GM18499 (cell line): ENCODE measurements at regions not wholly inside any gene's neighbourhood (a gene's known extent, or its start where the extent isn't known, plus 50 kb on each side); places are given as distances from the start of the nearest gene placed in this dataset.
"Not testable (repeated sequence)": the region's sequence is repeated elsewhere in the genome, so short reads cannot be mapped to it uniquely, and the experiment has no call there.

Experiments used
- ATAC-seq: cut with Tn5 transposase; IDR thresholded peaks from one replicate; pipeline ENCODE4 v1.9.1; 2021; ENCODE audit warnings: moderate number of reproducible peaks; ENCODE audit not compliant: insufficient read depth, unreplicated experiment

DNA sequence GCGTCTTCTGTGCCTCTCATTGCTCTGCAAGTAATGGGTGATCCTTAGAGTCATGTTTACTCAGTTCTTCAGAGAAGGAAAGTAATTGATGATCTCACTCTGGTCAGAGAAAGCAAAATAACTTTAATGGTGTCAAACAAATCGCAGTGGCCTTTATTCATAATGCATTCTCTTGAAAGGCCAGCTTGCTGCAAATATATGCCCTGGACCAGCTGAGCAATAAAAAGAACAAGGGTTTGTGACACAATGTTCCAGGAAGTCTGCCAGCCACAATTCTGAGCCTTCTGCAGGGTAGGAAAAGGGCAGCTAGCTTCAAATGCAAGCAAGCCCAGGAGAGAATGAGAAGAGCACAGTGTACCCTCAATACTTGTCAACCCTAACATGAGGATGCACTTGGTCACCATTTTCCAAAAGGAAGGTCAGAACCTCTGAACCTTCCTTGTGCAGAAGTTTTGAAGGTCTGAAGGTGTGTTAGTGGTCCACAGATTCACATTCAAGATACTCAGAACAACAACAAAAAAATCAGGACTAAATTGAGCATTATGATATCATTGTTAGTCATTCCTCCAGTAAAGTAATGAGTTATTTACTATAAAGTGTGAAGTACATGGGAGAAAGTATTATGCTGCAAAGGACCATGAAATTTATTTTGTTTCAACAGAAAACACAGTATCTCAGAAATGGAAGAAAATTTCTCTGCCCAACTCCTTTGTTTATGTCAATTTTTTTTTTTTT is 355.6 kb downstream of the PAX3 start:
- ATAC-seq: no peak

DNA sequence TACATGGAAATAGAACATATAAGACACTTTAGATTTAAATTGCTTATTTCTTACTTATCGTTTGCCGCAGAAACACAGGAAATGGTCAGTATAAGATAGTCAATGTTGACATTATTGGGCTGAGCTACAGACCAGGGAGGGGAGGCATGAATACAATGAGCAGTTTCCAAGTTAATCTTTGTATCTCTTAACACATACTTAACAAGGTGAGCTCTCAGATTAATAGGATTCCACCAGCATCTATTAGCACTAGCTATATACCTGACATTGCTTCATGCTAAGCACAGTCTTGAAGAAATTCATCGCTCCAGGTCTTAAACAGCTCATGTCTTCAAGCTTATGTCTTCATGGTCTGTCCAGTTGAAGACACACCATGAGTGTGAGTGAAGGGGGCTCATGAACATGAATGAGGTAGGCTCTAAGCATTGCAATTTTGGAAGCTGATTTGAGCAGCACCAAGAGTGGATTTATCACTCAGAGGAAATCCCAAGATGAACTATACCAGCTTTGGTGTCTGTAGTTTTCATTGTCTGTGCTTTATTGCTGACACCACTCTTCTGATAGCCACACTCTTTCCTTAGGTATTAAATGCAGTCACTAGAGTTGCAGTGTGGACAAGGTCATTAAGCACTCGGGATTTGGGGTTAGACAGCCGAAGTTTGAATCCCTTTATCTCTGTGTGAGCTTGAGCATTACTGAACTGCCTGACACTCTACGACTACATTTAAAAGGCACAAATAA is 359.3 kb upstream of the EPHA4 start:
- no peak for ATAC-seq

DNA sequence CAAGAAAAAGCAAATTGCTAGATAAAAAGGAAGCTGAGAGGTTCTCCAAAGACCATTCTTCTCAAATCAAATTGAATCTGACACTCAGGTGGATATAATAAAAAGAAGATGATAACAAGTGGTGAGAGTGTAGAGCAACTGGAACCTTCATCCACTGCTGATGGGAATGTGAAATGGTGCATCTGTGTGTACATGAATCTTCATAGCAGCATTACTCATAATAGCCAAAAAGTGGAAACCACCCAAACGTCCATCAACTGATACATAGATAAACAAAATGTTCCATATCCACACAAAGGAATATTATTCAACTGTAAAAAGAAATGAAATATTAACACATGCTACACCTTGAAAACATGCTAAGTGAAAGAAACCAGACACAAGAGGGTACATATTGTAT is 357.2 kb upstream of the EPHA4 start:
- ATAC-seq: no peak

DNA sequence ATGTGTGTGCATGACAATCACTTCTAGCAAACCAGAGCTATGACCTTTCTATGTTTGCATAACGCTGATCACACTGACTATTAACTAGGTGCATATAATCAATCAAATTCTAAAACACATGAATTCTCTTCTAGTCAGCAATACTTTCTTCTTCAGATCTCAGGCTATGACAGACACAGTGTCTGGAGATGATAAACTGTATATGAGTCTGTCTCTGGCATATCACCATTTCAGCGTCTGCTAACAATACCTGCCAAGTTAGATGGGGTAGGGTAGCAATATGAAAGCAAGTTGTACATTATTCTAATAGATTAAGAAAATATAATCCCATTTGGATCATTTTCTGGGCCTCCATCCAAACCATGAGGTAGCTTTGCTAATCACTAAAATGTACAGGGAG is 354.2 kb upstream of the EPHA4 start:
- ATAC-seq: no peak

DNA sequence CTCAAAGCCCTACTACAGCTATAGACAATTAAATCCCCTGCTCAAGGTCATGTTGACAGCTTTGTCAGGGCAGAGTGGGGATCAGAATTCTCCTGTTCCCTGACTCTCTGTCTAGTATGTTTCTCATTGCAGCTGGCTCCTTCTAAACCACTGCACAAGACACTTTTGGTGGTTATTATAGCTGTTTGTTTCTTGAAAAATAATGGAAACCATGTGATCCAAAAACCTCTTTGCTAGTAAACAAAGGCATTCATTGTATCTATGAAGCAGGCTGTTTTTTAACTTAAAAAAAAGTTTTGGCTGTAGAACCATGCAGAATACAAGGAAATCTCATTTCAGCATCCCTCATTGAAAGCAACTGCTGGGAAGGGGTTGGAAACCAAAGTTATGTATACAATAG is 352.5 kb upstream of the EPHA4 start:
- no peak for ATAC-seq

DNA sequence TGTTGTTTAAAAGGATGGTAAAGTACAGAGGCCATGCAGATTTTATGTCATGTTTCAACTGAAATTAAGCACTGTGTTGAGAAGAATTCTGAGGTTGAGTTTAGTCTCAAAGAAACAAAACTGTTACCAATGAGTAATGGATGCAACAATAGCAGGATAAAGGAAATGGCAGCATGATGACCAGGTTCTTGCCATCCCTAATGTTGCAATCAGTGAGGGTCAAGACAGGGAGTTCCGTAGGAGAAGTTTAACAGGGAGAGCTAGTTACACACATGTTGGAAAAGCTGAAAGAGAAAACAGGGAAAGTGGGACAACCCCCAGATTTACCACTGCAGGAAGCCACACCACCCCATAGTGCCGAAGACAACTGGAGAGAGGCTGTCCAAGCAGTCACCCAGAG is 343.8 kb upstream of the EPHA4 start:
- ATAC-seq: no peak

DNA sequence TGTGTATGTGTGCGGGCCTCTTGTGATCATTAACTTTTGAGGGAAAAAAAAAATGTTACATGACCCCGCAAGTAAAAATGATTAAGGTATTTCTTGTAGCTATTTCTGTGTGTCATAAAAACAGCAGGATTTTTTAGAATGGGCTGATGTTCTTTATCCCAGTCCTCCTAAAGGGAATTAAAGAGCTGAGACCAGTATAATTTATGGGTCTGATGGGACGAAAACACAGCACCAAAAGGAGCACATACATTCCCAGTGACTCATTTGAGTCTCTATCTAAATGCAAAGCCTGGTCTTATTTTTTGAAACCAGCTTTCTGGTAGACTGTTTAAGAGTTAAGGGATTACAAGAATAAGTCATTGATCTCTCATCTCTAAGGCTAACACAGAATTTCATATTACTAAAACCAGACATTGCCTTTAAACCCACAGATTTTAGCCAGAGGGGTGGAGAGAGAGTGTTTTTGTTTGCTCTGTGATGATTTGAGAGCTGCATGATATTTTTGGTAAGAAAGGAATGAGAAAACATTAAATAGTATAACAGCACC is 342.3 kb upstream of the EPHA4 start:
- ATAC-seq: no peak

DNA sequence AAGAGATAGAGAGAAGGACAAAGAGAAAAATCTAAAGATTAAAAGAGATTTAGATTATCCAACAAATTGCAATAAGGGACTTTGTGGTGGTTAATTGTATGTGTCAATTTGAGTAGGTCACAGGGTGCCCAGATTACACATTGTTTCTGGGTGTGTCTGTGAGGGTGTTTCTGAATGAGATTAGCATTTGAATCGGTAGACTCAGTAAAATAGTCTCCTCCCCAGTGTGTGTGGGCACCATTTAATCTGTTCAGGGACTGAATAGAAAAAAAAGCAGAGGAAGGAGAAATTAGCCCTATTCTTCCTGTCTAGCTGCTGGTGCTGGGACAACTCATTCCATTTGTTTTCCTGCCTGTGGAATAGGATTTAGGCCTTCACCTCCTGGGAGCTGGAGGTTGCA is 339.8 kb upstream of the EPHA4 start:
- ATAC-seq: no peak

DNA sequence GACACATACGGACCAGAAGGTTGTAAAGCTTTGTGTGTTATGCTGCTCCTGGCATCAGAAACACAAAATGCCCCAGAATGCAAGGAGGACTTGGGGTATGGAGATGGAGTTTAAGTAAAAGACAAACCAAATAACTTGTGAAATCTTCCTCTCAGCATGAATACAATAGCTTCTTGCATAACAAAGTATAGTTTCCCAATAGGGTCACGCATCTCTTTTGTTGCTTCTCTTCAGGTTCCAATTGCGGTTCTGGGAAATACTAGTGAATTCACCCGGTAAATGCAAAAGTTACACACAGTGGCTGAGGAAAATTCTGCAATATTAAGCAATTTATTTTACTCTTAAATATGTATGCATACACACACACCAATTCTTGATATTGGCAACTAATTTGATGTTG is 339.2 kb upstream of the EPHA4 start:
- ATAC-seq: no peak

DNA sequence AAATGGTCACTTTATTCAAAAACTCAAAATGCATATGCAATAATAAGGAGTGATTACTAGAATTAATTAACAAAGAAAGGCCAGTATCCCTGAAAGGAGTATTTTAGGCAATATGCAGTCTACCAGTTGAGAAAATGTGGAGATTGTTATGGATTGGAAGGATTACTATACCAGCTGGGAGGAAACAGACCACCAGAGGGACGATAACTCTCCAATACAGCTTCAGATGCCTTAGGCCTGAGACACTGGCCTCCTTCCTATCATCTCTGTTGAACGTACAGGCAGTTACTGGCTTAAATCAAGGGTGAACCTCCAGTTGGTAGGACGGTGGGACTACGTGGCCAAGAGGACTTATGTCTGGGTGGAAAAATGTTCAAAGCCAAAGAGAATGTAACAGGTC is 336.4 kb upstream of the EPHA4 start:
- no peak for ATAC-seq

DNA sequence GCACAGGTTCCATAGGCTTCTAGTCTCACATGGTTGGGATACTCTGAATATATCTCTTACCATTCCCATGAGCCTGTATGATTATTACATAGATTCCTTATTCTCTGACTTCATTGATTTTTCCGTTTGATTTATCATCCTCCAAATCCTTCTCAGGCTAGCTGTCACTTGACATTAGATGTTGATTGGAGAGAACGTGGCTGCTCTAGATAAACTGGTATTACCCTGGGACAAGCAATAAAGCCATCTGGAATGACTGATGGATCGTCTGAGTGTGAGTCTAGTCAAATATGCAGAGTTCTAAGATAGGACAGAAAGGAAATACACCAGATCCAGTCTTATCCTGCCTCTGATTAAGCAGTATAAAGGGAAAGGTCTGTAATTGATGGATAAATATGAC is 325.6 kb upstream of the EPHA4 start:
- no peak for ATAC-seq

DNA sequence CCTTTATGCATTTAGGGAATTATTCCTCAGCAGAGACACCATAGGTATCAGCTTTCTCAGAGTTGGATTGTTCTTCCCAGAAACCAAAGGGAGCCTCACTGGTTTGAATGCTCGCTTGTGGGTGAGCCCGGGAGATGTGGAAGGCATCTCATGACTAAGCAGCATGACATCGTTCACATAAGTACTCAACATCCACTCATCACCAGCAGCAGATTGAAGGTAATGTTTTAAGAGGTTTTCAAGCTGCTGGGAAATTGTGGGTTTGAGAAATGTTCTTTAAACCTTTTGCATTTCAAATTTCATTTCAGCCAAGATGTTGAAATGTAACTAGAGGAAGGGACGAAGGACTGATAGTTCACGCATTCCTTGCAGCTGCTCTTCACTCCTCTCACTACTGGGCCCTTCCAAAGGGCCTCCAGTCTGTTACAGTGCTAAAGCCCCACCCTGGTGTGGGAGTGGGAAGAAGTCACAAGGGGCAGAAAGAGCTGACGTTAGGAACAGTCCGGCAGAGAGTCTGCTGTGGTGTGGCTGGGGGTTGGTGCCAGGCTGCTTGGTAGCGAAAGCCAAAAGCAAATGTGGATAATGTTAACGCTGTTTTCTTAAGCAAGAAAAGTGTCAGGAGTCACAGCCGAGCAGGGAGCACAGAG is 324.5 kb upstream of the EPHA4 start:
- ATAC-seq: no peak

DNA sequence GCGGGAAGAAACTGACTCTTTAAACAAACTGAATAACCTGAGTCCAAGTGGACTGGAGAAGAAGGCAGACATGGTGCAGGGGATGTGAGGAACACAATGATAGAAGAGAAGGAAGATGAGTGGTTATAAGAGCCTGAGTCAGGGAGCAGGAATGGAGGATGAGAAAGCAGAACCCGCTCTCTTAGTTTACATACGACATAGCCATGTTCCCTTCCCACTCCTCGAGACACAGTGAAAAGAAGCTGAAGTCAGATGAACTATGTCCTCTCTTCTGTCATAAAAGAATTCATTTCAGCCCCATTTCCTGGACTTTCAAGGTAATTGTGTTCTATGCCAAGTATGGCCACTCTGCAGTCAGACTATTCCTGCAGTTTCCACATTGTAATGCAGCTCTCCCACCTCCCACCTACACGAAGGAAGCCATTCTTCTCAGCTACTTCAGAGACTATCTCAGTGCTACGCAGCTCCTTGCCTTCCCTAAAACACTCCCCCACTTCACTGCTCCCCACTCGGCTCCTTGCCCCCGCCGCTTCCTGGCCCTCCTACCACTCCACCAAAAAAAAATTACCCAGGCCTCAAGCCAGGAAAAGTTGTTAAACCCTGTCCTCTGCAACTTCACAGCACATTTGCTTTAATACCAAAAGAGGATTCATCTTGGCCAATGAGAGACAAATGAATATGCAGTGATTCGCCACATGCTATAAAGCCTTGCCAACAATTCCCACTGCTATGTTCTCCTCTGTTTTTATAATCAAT is 323.4 kb upstream of the EPHA4 start:
- ATAC-seq: no peak

DNA sequence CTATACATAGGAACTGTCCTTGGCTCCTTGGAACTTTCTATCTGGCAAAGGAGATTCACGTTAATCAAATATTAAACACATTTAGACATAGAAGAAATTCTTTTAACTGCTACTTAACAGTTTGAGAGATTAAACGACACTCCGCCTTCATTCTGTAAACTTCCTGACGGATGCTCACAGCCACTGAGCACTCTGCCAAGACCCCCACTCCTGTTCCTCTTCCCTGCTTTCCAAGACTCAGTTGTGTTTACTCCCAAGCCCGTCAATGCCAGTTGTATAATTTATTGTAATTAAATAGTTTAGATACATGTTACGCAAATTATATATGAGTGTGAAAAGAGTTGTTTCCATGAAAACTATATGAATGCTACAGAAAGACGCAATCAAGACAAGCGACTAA is 321.4 kb upstream of the EPHA4 start:
- no peak for ATAC-seq

DNA sequence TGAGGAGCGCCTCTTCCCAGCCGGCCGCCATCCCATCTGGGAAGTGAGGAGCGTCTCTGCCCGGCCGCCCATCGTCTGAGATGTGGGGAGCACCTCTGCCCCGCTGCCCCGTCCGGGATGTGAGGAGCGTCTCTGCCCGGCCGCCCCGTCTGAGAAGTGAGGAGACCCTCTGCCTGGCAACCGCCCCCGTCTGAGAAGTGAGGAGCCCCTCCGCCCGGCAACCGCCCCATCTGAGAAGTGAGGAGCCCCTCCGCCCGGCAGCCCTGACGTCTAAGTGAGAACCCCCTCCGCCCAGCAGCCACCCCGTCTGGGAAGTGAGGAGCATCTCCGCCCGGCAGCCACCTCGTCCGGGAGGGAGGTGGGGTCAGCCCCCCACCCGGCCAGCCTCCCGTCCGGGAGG is 319.9 kb upstream of the EPHA4 start:
- ATAC-seq: not testable (repeated sequence)

DNA sequence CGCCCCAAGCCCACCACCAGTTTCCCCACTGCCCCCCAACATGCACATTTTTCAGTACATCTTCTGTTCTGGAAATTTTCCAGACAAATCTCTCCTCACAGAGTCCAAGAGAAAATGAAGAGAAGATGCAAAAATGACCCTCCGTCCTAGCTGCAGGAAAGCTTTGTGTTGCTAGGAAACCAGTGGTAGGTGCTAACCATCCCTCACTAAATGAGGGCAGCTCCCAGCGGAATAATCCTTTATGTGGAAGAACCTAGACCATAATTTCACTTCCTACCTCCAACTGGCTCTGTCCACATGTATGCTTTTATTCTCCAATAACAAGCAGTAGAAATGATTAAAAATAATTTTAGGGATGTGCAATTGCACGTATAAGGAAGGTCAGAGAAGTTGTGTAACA is 311.9 kb upstream of the EPHA4 start:
- ATAC-seq: no peak

DNA sequence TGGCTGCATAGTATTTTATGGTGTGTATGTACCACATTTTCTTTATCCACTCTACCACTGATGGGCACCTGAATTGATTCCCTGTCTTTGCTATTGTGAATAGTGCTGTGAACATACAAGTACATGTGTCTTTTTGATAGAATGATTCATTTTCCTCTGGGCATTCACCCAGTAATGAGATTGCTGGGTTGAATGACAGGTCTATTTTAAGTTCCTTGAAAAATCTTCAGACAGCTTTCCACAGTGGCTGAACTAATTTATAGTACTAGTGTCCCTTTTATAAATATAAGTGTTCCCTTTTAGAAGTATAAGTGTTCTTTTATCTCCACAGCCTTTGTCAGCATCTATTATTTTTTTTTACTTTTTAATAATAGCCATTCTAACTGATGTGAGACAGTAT is 303.9 kb upstream of the EPHA4 start:
- no peak for ATAC-seq

DNA sequence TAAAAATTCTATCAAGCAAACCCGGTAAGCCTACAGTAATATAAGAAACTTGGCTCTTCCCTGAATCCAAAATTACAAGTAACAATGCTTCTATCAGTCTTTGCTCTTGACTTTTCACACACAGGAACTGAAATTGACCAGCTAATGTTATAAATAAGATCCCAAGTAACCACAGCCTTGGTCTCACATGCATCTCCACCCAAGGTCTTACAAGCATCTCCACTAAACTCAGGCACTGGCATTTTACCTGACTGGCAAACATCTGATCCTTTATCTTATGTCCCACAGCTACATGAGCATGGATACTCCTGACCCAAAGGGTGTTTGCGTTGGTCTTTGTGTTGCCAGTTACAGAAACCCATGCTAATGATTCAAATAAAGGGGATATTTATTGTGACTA is 302.3 kb upstream of the EPHA4 start:
- no peak for ATAC-seq

DNA sequence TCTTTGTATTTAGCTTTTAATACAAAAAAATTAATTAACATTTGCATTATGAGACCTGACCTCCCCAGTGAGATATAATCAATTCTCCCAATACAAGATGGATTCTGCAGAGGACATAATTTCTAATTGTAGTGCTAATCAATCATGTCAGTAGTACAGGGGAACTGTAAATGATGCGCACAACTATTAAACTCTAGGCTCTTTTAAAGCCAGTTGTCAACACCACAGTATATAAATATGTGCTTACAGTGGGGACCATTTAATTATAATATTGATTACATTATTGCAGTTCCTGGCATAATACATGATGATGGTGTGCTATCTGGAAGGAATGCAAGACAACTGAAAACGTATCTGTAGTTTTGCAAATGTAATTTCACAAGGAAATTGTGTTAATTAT is 285.6 kb upstream of the EPHA4 start:
- no peak for ATAC-seq

DNA sequence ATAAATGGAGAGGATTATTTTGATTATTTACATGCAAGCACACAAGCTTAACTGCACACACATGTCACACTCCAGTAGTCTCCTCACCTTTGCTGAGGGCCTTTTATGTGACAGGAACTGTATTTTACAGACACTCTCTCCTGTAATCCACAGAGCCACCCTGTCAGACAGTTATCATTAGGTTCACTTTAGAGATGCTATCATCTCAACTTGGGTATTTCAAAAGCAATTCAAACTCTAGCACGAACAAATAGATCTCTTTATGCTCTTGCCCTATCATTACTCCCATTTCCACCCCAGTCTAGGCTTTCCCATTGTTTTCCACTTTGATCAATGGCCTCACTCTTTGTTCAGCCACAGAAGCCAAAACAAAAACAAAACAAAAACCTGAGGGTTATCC is 281.2 kb upstream of the EPHA4 start:
- ATAC-seq: no peak
